ENCODE measurements at regions not wholly inside any gene's neighbourhood (a gene's known extent, or its start where the extent isn't known, plus 50 kb on each side); places are given as distances from the start of the nearest gene placed in this dataset.

- TF ChIP-seq CTCF (IDR thresholded peaks at IDR 0.05; ENCODE audit: borderline replicate concordance, extremely low read depth, low read length, poor library complexity, severe bottlenecking) (no peak), EZH2 (IDR thresholded peaks at IDR 0.05; ENCODE audit: borderline replicate concordance, low read depth, low read length, severe bottlenecking) (no peak)
Measured at GRCh38 chr11:29023761-29024160, 915.6 kb downstream of the METTL15 start.

Data from DND-41 (cell line).